ENCODE measurements at regions not wholly inside any gene's neighbourhood (a gene's known extent, or its start where the extent isn't known, plus 50 kb on each side); places are given as distances from the start of the nearest gene placed in this dataset.

GRCh38 chr10:84588426-84588825, 260.0 kb downstream of the CCSER2 start:
- H3K4me3 ChIP-seq: no peak overlapping the region
- H3K9me3 ChIP-seq: no peaks in the 10 kb centered on the region
- TF ChIP-seq CTCF (IDR thresholded peaks at IDR 0.05) (no peak), POLR2A (IDR thresholded peaks at IDR 0.05) (no peak), EP300 (IDR thresholded peaks at IDR 0.05) (no peak)
- H3K36me3 ChIP-seq: no peaks in the 10 kb centered on the region
- no peaks in the 10 kb centered on the region for H3K4me1 ChIP-seq
- H3K27me3 ChIP-seq: no peaks in the 10 kb centered on the region
- no peak overlapping the region for H3K27ac ChIP-seq
- WGBS, 2 donors: 75 to 82% methylated on average over 5 of the region's 5 CpGs
- DNase-seq (ENCODE audit: low spot score in 2 of 2): no peak

GRCh38 chr10:84588971-84589370, 260.6 kb downstream of the CCSER2 start:
- no peaks in the 10 kb centered on the region for H3K36me3 ChIP-seq
- no peaks in the 10 kb centered on the region for H3K4me1 ChIP-seq
- no peak overlapping the region for H3K4me3 ChIP-seq
- WGBS, 2 donors: 45% methylated on average over 2 of the region's 2 CpGs
- DNase-seq (ENCODE audit: low spot score in 2 of 2): no peak
- no peak overlapping the region for H3K27ac ChIP-seq
- TF ChIP-seq CTCF (IDR thresholded peaks at IDR 0.05) (no peak), EP300 (IDR thresholded peaks at IDR 0.05) (no peak), POLR2A (IDR thresholded peaks at IDR 0.05) (no peak)
- no peaks in the 10 kb centered on the region for H3K27me3 ChIP-seq
- H3K9me3 ChIP-seq: no peaks in the 10 kb centered on the region

GRCh38 chr10:84589526-84590205, 261.3 kb downstream of the CCSER2 start:
- no peak for TF ChIP-seq EP300 (IDR thresholded peaks at IDR 0.05)
- no peak for TF ChIP-seq CTCF (IDR thresholded peaks at IDR 0.05)
- no peak for TF ChIP-seq POLR2A (IDR thresholded peaks at IDR 0.05)
- no peak overlapping the region for H3K4me3 ChIP-seq
- no peaks in the 10 kb centered on the region for H3K4me1 ChIP-seq
- DNase-seq (ENCODE audit: low spot score in 2 of 2): no peak
- H3K27me3 ChIP-seq: no peaks in the 10 kb centered on the region
- no peaks in the 10 kb centered on the region for H3K36me3 ChIP-seq
- no peaks in the 10 kb centered on the region for H3K9me3 ChIP-seq
- H3K27ac ChIP-seq: no peak overlapping the region
- WGBS, 2 donors: 83 to 93% methylated on average over 4 of the region's 4 CpGs

- no peak overlapping the region for H3K4me3 ChIP-seq
- no peaks in the 10 kb centered on the region for H3K27me3 ChIP-seq
- no peaks in the 10 kb centered on the region for H3K9me3 ChIP-seq
- no peak overlapping the region for H3K27ac ChIP-seq
- no peak for TF ChIP-seq EP300 (IDR thresholded peaks at IDR 0.05)
- TF ChIP-seq CTCF (IDR thresholded peaks at IDR 0.05): no peak
- no peak for TF ChIP-seq POLR2A (IDR thresholded peaks at IDR 0.05)
- no peaks in the 10 kb centered on the region for H3K4me1 ChIP-seq
- DNase-seq (ENCODE audit: low spot score in 2 of 2): no peak
- H3K36me3 ChIP-seq: no peaks in the 10 kb centered on the region
- 67 to 75% methylated on average over 14 of the region's 14 CpGs for WGBS, 2 donors
Measured at GRCh38 chr10:84590327-84591193, 262.2 kb downstream of the CCSER2 start.

- no peaks in the 10 kb centered on the region for H3K9me3 ChIP-seq
- WGBS, 2 donors: 49 to 54% methylated on average over 7 of the region's 7 CpGs
- TF ChIP-seq POLR2A (IDR thresholded peaks at IDR 0.05) (no peak), CTCF (IDR thresholded peaks at IDR 0.05) (no peak), EP300 (IDR thresholded peaks at IDR 0.05) (no peak)
- no peaks in the 10 kb centered on the region for H3K36me3 ChIP-seq
- H3K27me3 ChIP-seq: no peaks in the 10 kb centered on the region
- no peaks in the 10 kb centered on the region for H3K4me1 ChIP-seq
- no peak overlapping the region for H3K27ac ChIP-seq
- no peak for DNase-seq (ENCODE audit: low spot score in 2 of 2)
- H3K4me3 ChIP-seq: no peak overlapping the region
Measured at GRCh38 chr10:84593506-84593905, 265.1 kb downstream of the CCSER2 start.
